ENCODE measurements at regions not wholly inside any gene's neighbourhood (a gene's known extent, or its start where the extent isn't known, plus 50 kb on each side); places are given as distances from the start of the nearest gene placed in this dataset.
"Not testable (repeated sequence)": the region's sequence is repeated elsewhere in the genome, so short reads cannot be mapped to it uniquely, and the experiment has no call there.

GRCh38 chr5:60535198-60535597 lies 164.8 kb downstream of the DEPDC1B start:
- H3K27me3 ChIP-seq: no peaks in the 10 kb centered on the region
- H3K9me3 ChIP-seq: no peaks in the 10 kb centered on the region
- no peak overlapping the region for H3K27ac ChIP-seq
- H3K4me1 ChIP-seq: peaks cover 0 to 4% (median 0%) of the 10 kb centered on the region in 4 donors
- H3K36me3 ChIP-seq: no peaks in the 10 kb centered on the region
- no peak for DNase-seq
- no peak overlapping the region for H3K4me3 ChIP-seq
- TF ChIP-seq EP300 (IDR thresholded peaks at IDR 0.05; ENCODE audit: low read depth) (no peak), POLR2AphosphoS5 (IDR thresholded peaks at IDR 0.05) (no peak), POLR2A (IDR thresholded peaks at IDR 0.05) (no peak)
- TF ChIP-seq, protein P1, sequence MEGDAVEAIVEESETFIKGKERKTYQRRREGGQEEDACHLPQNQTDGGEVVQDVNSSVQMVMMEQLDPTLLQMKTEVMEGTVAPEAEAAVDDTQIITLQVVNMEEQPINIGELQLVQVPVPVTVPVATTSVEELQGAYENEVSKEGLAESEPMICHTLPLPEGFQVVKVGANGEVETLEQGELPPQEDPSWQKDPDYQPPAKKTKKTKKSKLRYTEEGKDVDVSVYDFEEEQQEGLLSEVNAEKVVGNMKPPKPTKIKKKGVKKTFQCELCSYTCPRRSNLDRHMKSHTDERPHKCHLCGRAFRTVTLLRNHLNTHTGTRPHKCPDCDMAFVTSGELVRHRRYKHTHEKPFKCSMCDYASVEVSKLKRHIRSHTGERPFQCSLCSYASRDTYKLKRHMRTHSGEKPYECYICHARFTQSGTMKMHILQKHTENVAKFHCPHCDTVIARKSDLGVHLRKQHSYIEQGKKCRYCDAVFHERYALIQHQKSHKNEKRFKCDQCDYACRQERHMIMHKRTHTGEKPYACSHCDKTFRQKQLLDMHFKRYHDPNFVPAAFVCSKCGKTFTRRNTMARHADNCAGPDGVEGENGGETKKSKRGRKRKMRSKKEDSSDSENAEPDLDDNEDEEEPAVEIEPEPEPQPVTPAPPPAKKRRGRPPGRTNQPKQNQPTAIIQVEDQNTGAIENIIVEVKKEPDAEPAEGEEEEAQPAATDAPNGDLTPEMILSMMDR (IDR thresholded peaks at IDR 0.05): no peak
- intact Hi-C loops (cut with DNase I; ENCODE audit: low total_unique reads): no loop called here
- in situ Hi-C loops (cut with MboI; ENCODE audit: low pct_ligation_motif_present in 1 of 4, low pct_unique_long_range_greater_than_20kb in 1 of 4, low sequenced_read_pairs in 3 of 4): no loop called here

GRCh38 chr5:60533789-60534188 lies 166.2 kb downstream of the DEPDC1B start:
- 70 to 84% methylated on average over 3 to 4 of the region's 4 CpGs for WGBS, 2 donors (ENCODE audit: low coverage in 1 of 2)
- intact Hi-C loops (cut with DNase I; ENCODE audit: low total_unique reads): no loop called here
- no peak overlapping the region for H3K27ac ChIP-seq
- no peaks in the 10 kb centered on the region for H3K4me1 ChIP-seq
- no peak for TF ChIP-seq EP300 (IDR thresholded peaks at IDR 0.05; ENCODE audit: low read depth)
- TF ChIP-seq, protein P1 (IDR thresholded peaks at IDR 0.05): no peak
- no peak for TF ChIP-seq POLR2A (IDR thresholded peaks at IDR 0.05)
- TF ChIP-seq POLR2AphosphoS5 (IDR thresholded peaks at IDR 0.05): no peak
- H3K36me3 ChIP-seq: no peaks in the 10 kb centered on the region
- no peaks in the 10 kb centered on the region for H3K27me3 ChIP-seq
- H3K9me3 ChIP-seq: no peaks in the 10 kb centered on the region
- H3K4me3 ChIP-seq: no peak overlapping the region
- in situ Hi-C loops (cut with MboI; ENCODE audit: low pct_ligation_motif_present in 1 of 4, low pct_unique_long_range_greater_than_20kb in 1 of 4, low sequenced_read_pairs in 3 of 4): no loop called here
- no peak for DNase-seq

GRCh38 chr5:60532796-60533195 lies 167.2 kb downstream of the DEPDC1B start:
- DNase-seq; H3K36me3 ChIP-seq; in situ Hi-C loops (cut with MboI; ENCODE audit: low pct_ligation_motif_present in 1 of 4, low pct_unique_long_range_greater_than_20kb in 1 of 4, low sequenced_read_pairs in 3 of 4); intact Hi-C loops (cut with DNase I; ENCODE audit: low total_unique reads); H3K9me3 ChIP-seq; H3K27ac ChIP-seq; H3K27me3 ChIP-seq; H3K4me1 ChIP-seq; H3K4me3 ChIP-seq: not testable (repeated sequence)
- WGBS, 2 donors (ENCODE audit: low coverage in 1 of 2): 90 to 94% methylated on average over 5 of the region's 5 CpGs

GRCh38 chr5:60530144-60530848 lies 169.7 kb downstream of the DEPDC1B start:
- H3K4me1 ChIP-seq; H3K27me3 ChIP-seq; DNase-seq; H3K4me3 ChIP-seq; in situ Hi-C loops (cut with MboI; ENCODE audit: low pct_ligation_motif_present in 1 of 4, low pct_unique_long_range_greater_than_20kb in 1 of 4, low sequenced_read_pairs in 3 of 4); H3K27ac ChIP-seq; intact Hi-C loops (cut with DNase I; ENCODE audit: low total_unique reads); H3K36me3 ChIP-seq; H3K9me3 ChIP-seq: not testable (repeated sequence)
- 92% methylated on average over 24 of the region's 32 CpGs; no CpG with 5 or more reads in 1 of the 2 donors for WGBS, 2 donors (ENCODE audit: low coverage in 1 of 2)

DNA sequence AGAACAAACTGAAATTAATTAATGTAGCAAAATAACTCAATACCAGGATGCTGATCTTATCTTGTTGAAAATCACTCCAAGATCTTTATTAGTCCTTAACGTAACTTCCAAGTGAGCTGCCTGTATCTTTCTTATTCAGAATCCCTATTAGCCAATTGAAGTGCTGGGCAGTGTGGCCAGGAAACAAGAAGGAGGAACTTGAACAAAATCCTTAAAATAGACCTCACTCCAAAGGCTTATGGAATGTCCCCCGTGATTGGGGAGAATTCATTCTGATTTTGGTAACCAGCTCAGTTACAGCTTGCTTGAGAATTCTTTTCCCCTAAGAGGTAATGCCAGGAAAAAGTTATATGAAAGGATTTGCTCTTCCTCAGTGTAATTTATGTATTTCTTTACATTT lies 171.0 kb downstream of the DEPDC1B start:
- in situ Hi-C loops (cut with MboI; ENCODE audit: low pct_ligation_motif_present in 1 of 4, low pct_unique_long_range_greater_than_20kb in 1 of 4, low sequenced_read_pairs in 3 of 4) (no loop called here), intact Hi-C loops (cut with DNase I; ENCODE audit: low total_unique reads) (no loop called here)
- Histone ChIP-seq H3K36me3 (no peaks in the 10 kb centered on the region), H3K27ac (no peak overlapping the region), H3K4me3 (no peak overlapping the region), H3K4me1 (no peaks in the 10 kb centered on the region), H3K9me3 (no peaks in the 10 kb centered on the region), H3K27me3 (no peaks in the 10 kb centered on the region)
- WGBS, 2 donors (ENCODE audit: low coverage in 1 of 2): 40 to 72% methylated on average over 1 to 2 of the region's 2 CpGs
- no peak for DNase-seq
- TF ChIP-seq POLR2A (IDR thresholded peaks at IDR 0.05) (no peak), POLR2AphosphoS5 (IDR thresholded peaks at IDR 0.05) (no peak), EP300 (IDR thresholded peaks at IDR 0.05; ENCODE audit: low read depth) (peak; percentile 16)
- TF ChIP-seq, protein P1 (IDR thresholded peaks at IDR 0.05): no peak

All from transverse colon (tissue), 4 donors.